ENCODE measurements at regions not wholly inside any gene's neighbourhood (a gene's known extent, or its start where the extent isn't known, plus 50 kb on each side); places are given as distances from the start of the nearest gene placed in this dataset.

- TF ChIP-seq CTCF (IDR thresholded peaks at IDR 0.05; ENCODE audit: insufficient read depth, low read depth, low read length), result no peak
- no peak for TF ChIP-seq EZH2 (IDR thresholded peaks at IDR 0.05; ENCODE audit: insufficient read depth, low read length)
Observed at GRCh38 chr2:147647816-147648215, 197.0 kb upstream of the ACVR2A start.

All from astrocyte (in vitro differentiated cells and primary cell).